HG02610 (cell line): ENCODE measurements at regions not wholly inside any gene's neighbourhood (a gene's known extent, or its start where the extent isn't known, plus 50 kb on each side); places are given as distances from the start of the nearest gene placed in this dataset.
"Not testable (repeated sequence)": the region's sequence is repeated elsewhere in the genome, so short reads cannot be mapped to it uniquely, and the experiment has no call there.

ENCODE experiments used
- ATAC-seq: cut with Tn5 transposase; IDR thresholded peaks from one replicate; pipeline ENCODE4 v1.9.1; 2021; ENCODE audit warnings: mild to moderate bottlenecking, moderate library complexity; ENCODE audit not compliant: unreplicated experiment

DNA sequence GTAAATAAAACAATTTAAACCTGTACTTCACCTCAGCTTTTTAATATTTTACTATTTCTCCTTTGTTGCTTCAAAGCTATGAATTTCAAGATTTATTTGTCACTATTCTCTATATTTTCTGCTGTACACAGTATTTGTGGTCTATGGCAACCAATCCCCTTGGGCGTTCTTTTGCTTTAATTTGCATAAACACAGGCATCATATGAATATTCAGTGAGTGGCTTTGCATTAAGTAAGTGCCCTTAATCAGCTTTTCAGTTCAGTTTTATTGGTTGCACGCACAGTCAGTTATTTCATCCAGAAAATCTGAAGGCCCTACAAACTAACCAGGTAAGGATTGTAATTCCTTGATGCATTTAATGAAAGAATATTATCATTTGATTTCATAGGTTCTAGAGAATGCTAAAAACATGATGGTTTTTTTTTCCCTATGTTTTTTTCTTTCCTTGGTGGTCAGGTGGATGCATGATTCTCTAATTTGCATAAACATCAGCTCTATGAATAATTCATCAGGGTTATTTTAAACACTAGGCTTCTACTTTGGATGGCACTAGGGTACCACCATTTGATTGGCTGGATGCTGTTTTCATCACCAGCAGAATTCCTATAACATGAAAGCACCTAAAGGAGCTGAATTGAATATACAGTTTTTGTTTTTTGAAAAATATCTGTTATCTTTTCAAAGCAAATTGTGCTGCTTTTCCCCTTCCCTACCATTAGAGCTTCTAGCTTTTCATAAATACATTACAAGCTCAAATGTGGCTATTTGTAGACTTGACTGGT, 249.2 kb upstream of the CCNH start:
- no peak for ATAC-seq

DNA sequence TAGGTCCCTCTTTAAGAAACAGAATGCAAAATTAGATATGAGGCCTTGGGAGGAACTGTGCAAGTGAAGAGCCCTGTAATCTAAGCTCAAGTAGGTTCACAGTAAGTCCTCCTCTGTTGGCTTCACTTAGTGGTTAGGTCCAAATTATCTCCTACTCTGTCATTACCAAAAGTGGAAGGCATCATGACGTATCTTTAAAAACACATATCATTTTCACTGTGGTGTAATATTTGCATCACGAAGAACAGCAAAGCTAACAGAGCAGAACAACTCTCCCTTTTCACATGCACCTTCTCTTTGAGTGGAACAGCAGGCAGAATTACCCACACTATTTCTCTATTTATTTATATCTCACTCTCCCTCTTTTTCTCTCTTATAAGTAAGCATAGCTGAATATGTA, 240.5 kb upstream of the CCNH start:
- no peak for ATAC-seq

DNA sequence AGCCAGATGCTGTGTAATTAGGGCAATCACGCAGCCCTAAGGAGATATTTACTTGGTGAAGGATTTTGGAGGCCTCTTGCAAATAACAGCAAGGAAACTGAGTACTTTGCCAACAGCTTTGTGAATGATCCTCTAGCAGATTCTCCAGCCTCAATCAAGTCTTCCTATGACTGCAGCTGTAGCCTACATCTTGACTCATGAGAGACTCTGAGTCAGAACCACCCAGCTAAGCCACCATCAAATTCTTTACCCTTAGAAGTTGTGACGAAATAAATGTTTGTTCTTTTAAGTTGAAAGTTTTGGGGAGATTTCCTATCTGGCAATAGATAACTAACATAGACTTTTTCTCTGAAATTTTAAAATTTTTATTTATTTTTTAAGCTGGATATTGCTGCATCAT, 237.6 kb upstream of the CCNH start:
- no peak for ATAC-seq

- no peak for ATAC-seq
Measured at GRCh38 chr5:87649455-87649854, 236.7 kb upstream of the CCNH start.

GRCh38 chr5:87645224-87645623, 232.5 kb upstream of the CCNH start:
- no peak for ATAC-seq

- no peak for ATAC-seq
Measured at GRCh38 chr5:87640902-87641301, 228.2 kb upstream of the CCNH start.

DNA sequence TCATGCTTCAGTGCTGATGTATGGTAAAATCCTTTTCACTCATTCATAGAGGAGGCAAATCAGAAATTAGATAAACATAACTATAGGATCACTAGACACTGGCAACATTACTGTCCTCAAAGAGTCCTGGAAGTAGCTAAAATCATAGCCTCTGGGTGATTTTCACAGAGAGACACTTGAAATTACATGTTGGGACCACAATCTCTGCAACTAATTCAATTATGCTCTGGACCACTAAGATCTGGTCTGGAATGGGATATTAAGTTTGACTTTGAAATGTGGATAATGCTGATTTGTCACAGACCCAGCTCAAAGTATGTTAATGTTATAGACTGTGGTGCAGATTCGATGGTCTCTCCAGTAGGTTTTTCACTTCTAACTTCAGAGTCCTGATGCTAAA, 214.6 kb upstream of the CCNH start:
- no peak for ATAC-seq

- no peak for ATAC-seq
Measured at GRCh38 chr5:87608385-87608784, 195.7 kb upstream of the CCNH start.

- no peak for ATAC-seq
Measured at GRCh38 chr5:87605663-87606062, 192.9 kb upstream of the CCNH start.

DNA sequence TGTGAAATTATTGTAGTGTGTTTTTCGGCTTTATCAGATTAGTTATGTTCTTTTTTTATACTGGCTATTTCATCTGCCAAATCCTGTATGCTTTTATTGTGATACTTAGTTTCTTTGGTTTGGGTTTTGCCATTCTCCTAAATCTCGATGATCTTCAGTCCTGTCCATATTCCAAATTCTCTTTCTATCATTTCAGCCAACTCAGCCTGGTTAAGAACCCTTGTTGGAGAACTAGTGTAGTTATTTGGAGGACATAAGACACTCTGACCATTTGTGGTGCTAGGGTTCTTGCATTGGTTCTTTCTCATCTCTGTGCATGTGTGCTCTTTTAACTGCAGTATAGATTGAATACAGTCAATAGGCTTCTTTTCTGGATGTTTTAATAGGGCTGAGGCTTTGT, 187.0 kb upstream of the CCNH start:
- ATAC-seq, result no peak

- no peak for ATAC-seq
Measured at GRCh38 chr5:87598460-87598859, 185.7 kb upstream of the CCNH start.

DNA sequence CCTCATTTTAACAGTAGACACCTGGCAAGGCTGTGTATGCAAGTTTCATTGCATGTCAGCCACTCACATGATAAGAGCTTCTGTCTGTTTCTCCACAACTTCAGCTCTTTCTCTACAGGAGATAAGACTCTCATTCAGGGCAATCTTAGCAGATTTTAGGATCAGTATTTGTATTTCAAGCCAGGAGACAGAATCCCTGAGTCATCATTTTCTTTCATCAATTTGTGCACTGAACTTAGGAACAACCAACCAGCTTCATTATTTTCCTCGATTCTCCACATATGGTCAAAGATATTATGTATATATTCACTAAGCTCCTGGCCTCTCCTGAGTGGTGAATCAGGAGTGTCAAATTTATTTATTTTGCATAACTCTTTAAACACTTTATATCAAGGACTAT, 181.8 kb upstream of the CCNH start:
- ATAC-seq, result no peak

GRCh38 chr5:87589587-87589986, 176.9 kb upstream of the CCNH start:
- no peak for ATAC-seq

DNA sequence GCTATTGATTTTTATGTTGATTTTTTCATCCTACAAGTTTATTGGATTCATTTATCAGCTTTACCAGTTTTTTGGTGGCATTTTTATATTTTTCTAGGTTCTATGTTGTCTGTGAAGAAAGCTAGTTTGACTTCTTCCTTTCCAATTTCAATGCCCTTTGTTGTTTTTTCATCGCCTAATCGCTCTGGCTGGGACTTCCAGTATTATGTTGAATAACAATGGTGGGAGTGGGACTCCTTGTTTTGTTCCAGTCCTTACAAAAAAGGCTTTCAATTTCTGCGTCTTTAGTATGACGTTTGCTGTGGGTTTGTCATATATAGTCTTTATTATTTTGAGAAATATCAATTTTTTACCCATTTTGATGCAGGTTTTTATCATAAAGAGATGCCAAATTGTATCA, 175.6 kb upstream of the CCNH start:
- no peak for ATAC-seq

DNA sequence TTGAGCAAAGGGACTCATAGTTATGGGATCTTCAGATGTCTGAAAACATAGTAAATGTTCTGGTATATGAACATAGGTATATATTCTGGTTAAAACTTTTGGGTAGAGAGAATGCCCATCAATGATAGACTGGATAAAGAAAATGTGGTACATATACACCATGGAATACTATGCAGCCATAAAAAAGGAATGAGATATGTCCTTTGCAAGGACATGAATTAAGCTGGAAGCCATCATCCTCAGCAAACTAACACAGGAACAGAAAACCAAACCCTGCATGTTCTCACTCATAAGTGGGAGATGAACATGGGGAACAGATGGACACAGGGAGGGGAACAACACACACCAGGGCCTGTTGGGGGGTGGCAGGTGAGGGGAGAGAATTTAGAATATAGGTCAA, 171.0 kb upstream of the CCNH start:
- ATAC-seq, result not testable (repeated sequence)

DNA sequence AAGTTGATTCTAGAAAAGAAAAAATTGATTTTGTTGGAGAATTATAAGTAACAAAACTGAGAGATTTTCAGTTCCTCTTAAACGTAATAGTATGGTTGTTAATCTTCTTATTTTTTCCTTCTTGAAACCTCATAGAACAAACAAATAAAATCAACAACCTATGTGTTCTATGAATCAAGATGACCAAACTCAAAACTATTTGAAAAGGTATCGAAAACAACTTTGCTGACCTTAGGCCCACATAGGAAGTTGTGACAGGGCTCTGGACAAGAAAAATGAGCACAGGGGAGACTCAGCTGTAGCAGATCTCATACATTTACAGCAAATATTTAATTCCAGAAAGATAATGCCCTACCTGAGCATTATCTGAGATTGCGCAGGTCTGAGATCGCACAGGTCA, 169.4 kb upstream of the CCNH start:
- no peak for ATAC-seq

- ATAC-seq, result no peak
Measured at GRCh38 chr5:87581661-87582060, 168.9 kb upstream of the CCNH start.

- ATAC-seq, result no peak
Measured at GRCh38 chr5:87579678-87580077, 166.9 kb upstream of the CCNH start.

- no peak for ATAC-seq
Measured at GRCh38 chr5:87576867-87577266, 164.1 kb upstream of the CCNH start.

GRCh38 chr5:87576306-87576705, 163.6 kb upstream of the CCNH start:
- ATAC-seq, result not testable (repeated sequence)

GRCh38 chr5:87574106-87574505, 161.4 kb upstream of the CCNH start:
- no peak for ATAC-seq

DNA sequence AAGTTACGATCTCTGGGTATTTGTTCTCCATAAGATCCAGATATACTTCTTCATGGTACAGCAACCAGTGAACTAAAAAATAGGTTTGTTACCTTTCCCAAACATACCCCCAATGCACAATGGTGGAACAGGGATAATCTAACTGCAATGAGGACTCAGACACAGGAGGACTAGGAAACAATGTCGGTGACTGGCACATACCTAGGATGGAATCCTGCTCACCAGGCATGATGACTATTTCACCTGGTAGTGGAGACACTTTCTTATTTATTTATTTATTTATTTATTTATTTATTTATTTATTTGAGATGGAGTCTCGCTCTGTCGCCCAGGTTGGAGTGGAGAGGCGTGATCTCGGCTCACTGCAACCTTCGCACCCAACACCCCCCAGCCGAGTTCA, 159.9 kb upstream of the CCNH start:
- ATAC-seq, result no peak

- peak; percentile 41 for ATAC-seq
Measured at GRCh38 chr5:87572090-87572489, 159.4 kb upstream of the CCNH start.
